Endodermal cell (in vitro differentiated cells): ENCODE measurements at regions not wholly inside any gene's neighbourhood (a gene's known extent, or its start where the extent isn't known, plus 50 kb on each side); places are given as distances from the start of the nearest gene placed in this dataset.
"Not testable (repeated sequence)": the region's sequence is repeated elsewhere in the genome, so short reads cannot be mapped to it uniquely, and the experiment has no call there.

Experiments
- DNase-seq: peaks from one replicate; pipeline ENCODE4 v3.0.0-alpha.2; 2017
- H3K27ac ChIP-seq: 2 replicates; pipeline ENCODE4 v1.5.1; 2013; ENCODE audit warnings: mild to moderate bottlenecking, low read depth, low read length, moderate library complexity
- H3K27me3 ChIP-seq: 2 replicates; pipeline ENCODE4 v1.6.1; 2013; ENCODE audit warnings: mild to moderate bottlenecking, low read length, moderate library complexity; ENCODE audit not compliant: insufficient read depth, control insufficient read depth, poor library complexity, severe bottlenecking
- H3K36me3 ChIP-seq: 2 replicates; pipeline ENCODE4 v1.7.0; 2013; ENCODE audit warnings: mild to moderate bottlenecking, low read length, moderate library complexity; ENCODE audit not compliant: control insufficient read depth, insufficient read depth
- H3K4me1 ChIP-seq: one replicate; pipeline ENCODE4 v1.7.0; 2013; ENCODE audit warnings: low read length; ENCODE audit not compliant: control insufficient read depth, insufficient read depth
- H3K4me3 ChIP-seq: 2 replicates; pipeline ENCODE4 v1.5.1; 2013; ENCODE audit warnings: mild to moderate bottlenecking, low read length, moderate library complexity
- H3K9ac ChIP-seq: 2 replicates; pipeline ENCODE4 v1.6.1; 2013; ENCODE audit warnings: mild to moderate bottlenecking, low read length, moderate library complexity; ENCODE audit not compliant: poor library complexity, severe bottlenecking; ENCODE audit errors: extremely low read depth
- H3K9me3 ChIP-seq: 2 replicates; pipeline ENCODE4 v1.6.1; 2013; ENCODE audit warnings: mild to moderate bottlenecking, low read length, moderate library complexity; ENCODE audit not compliant: control insufficient read depth
- H3K27ac Mint-ChIP-seq: 2 replicates; pipeline ENCODE4 v1.8.0; 2020; ENCODE audit warnings: mixed read lengths
- H3K27me3 Mint-ChIP-seq: 2 replicates; pipeline ENCODE4 v1.8.0; 2021; ENCODE audit warnings: mild to moderate bottlenecking, mixed read lengths; ENCODE audit not compliant: insufficient read depth
- H3K36me3 Mint-ChIP-seq: 2 replicates; pipeline ENCODE4 v1.8.0; 2020; ENCODE audit warnings: low read depth, mixed read lengths
- H3K4me1 Mint-ChIP-seq: 2 replicates; pipeline ENCODE4 v1.8.0; 2020; ENCODE audit warnings: mixed read lengths
- H3K4me3 Mint-ChIP-seq: 2 replicates; pipeline ENCODE4 v1.8.0; 2020; ENCODE audit warnings: mild to moderate bottlenecking, moderate library complexity, mixed read lengths
- H3K9me3 Mint-ChIP-seq: 2 replicates; pipeline ENCODE4 v1.8.0; 2020; ENCODE audit warnings: mild to moderate bottlenecking, mixed read lengths
- CTCF ChIP-seq: fragments of 200-600 bp; sonication (generic); conservative IDR thresholded peaks from 2 replicates; pipeline ENCODE4 v1.5.0; 2021; ENCODE audit warnings: antibody characterized with exemption, mild to moderate bottlenecking
- WGBS, 2 experiments: methylation state at CpG; one replicate each; pipeline versions ENCODE4 v1.1.5 to v1.1.7; 2013; ENCODE audit warnings: missing lambda C conversion rate in 2 of 2, mixed read lengths in 1 of 2; ENCODE audit not compliant: insufficient coverage in 1 of 2, insufficient read length in 1 of 2; 5-methylcytosine and 5-hydroxymethylcytosine counted together

- H3K36me3 ChIP-seq = no peaks in the 10 kb centered on the region
- Mint-ChIP-seq H3K27ac (no peak overlapping the region), H3K4me3 (no peak overlapping the region), H3K27me3 (no peaks in the 10 kb centered on the region), H3K4me1 (peaks cover 4% of the 10 kb centered on the region), H3K36me3 (no peaks in the 10 kb centered on the region), H3K9me3 (peaks cover 4% of the 10 kb centered on the region)
- no peaks in the 10 kb centered on the region for H3K27me3 ChIP-seq
- TF ChIP-seq CTCF = no peak
- no peaks in the 10 kb centered on the region for H3K9me3 ChIP-seq
- no peak overlapping the region for H3K4me3 ChIP-seq
- no peak for DNase-seq
- no peaks in the 10 kb centered on the region for H3K4me1 ChIP-seq
- WGBS, 2 experiments = 90 to 96% methylated on average over 4 to 5 of the region's 5 CpGs
- no peak overlapping the region for H3K27ac ChIP-seq
- H3K9ac ChIP-seq = no peak overlapping the region
Measured at GRCh38 chr5:92633875-92634487, 947.0 kb downstream of the NR2F1-AS1 start.

- H3K4me3 Mint-ChIP-seq = no peak overlapping the region
Measured at GRCh38 chr5:92633176-92633575, 947.8 kb downstream of the NR2F1-AS1 start.

GRCh38 chr5:92631237-92631701 is 949.8 kb downstream of the NR2F1-AS1 start:
- 95 to 99% methylated on average over 13 to 37 of the region's 37 CpGs for WGBS, 2 experiments
- not testable (repeated sequence) for H3K4me1 Mint-ChIP-seq, H3K4me1 ChIP-seq

More at GRCh38 chr5:92633176-92633575, 947.8 kb downstream of the NR2F1-AS1 start:
- Histone ChIP-seq H3K4me3 (no peak overlapping the region), H3K9me3 (no peaks in the 10 kb centered on the region), H3K27me3 (no peaks in the 10 kb centered on the region), H3K27ac (no peak overlapping the region), H3K36me3 (no peaks in the 10 kb centered on the region), H3K9ac (no peak overlapping the region), H3K4me1 (no peaks in the 10 kb centered on the region)
- Mint-ChIP-seq H3K27me3 (no peaks in the 10 kb centered on the region), H3K4me1 (peaks cover 4% of the 10 kb centered on the region), H3K27ac (no peak overlapping the region), H3K36me3 (no peaks in the 10 kb centered on the region), H3K9me3 (peaks cover 4% of the 10 kb centered on the region)
- DNase-seq = no peak
- TF ChIP-seq CTCF = no peak

GRCh38 chr5:92629574-92629973 is 951.4 kb downstream of the NR2F1-AS1 start:
- H3K27me3 Mint-ChIP-seq = no peaks in the 10 kb centered on the region
- Histone ChIP-seq H3K9me3 (no peaks in the 10 kb centered on the region), H3K9ac (no peak overlapping the region), H3K27ac (no peak overlapping the region), H3K4me3 (no peak overlapping the region), H3K27me3 (no peaks in the 10 kb centered on the region), H3K36me3 (no peaks in the 10 kb centered on the region), H3K4me1 (no peaks in the 10 kb centered on the region)
- H3K27ac Mint-ChIP-seq = no peak overlapping the region
- peaks cover 4% of the 10 kb centered on the region for H3K9me3 Mint-ChIP-seq
- no peak for DNase-seq
- H3K36me3 Mint-ChIP-seq = no peaks in the 10 kb centered on the region
- WGBS, 2 experiments = 88% methylated on average over 1 of the region's 1 CpG; no CpG with 5 or more reads in 1 of the 2 experiments
- no peaks in the 10 kb centered on the region for H3K4me1 Mint-ChIP-seq
- H3K4me3 Mint-ChIP-seq = no peak overlapping the region
- no peak for TF ChIP-seq CTCF

More at GRCh38 chr5:92631237-92631701, 949.8 kb downstream of the NR2F1-AS1 start:
- not testable (repeated sequence) for H3K27me3 ChIP-seq, H3K9me3 ChIP-seq, H3K36me3 Mint-ChIP-seq, H3K4me3 ChIP-seq, H3K27me3 Mint-ChIP-seq, H3K27ac ChIP-seq, DNase-seq, H3K9ac ChIP-seq, H3K36me3 ChIP-seq, H3K9me3 Mint-ChIP-seq, H3K4me3 Mint-ChIP-seq, H3K27ac Mint-ChIP-seq
